NCI-H1436 treated with DMSO at 0.1 percent for 48 hours (cell line): ENCODE measurements at regions not wholly inside any gene's neighbourhood (a gene's known extent, or its start where the extent isn't known, plus 50 kb on each side); places are given as distances from the start of the nearest gene placed in this dataset.
"Not testable (repeated sequence)": the region's sequence is repeated elsewhere in the genome, so short reads cannot be mapped to it uniquely, and the experiment has no call there.

ENCODE experiments used
- DNase-seq: peaks from one replicate; lab custom pipeline; 2025; lab: John Stamatoyannopoulos, UW

DNA sequence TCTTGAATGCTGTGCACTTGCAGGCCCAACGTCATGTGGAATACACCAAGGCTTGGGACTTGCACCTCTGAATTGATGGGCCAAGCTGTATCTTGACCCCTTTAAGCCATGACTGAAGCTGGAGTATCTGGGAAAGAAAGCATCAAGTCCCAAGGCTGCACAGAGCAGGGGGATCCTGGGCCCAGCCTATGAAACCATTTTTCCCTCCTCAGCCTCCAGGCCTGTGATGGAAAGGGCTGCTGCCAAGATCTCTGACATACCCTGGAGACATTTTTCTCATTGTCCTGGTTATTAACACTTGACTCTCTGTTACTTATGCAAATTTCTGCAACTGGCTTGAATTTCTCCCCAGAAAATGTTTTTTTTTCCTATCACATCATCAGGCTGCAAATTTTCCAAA, 174.0 kb upstream of the SNX2 start:
- DNase-seq: no peak

GRCh38 chr5:122602700-122603099, 172.2 kb upstream of the SNX2 start:
- no peak for DNase-seq

- no peak for DNase-seq
Observed at GRCh38 chr5:122605236-122605635, 169.6 kb upstream of the SNX2 start.

GRCh38 chr5:122607818-122608217, 167.1 kb upstream of the SNX2 start:
- DNase-seq: no peak

- no peak for DNase-seq
Observed at GRCh38 chr5:122608222-122608621, 166.7 kb upstream of the SNX2 start.

DNA sequence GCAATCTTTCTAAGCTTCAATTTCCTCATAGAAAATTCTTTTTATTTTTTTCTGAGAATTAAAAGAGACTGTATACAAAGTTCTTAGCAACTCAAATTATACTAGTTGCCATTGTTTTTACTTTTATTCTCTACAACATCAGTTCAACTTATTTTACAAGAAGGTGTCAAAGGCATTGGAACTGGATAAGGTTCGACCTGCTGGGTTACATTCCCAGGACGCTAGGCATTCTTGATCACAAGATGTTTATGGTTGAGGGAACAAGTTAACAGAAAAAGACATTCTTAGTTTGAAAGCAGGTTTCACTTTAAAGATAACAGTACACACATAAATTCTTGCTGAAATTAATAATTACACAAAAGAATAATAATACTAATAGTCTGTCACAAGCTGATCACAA, 163.5 kb upstream of the SNX2 start:
- DNase-seq: no peak

DNA sequence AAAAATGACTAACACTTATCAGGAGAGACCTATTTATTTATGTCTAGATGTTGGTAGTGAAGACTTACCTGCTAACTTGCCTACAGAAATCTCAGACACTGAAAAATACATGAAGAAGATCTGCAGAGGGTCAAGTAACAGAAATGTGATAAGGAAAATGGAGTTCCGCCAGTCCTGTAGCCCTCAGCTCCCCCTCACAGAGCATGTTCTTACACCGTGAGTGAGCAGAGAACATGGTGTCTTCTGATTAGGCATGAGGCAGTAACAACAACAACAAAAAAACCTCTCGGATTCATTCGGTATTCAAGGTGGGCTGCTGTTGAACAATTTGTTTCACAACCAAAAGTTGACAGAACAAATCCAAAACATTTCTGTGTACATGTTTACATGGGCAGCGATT, 162.0 kb upstream of the SNX2 start:
- no peak for DNase-seq

DNA sequence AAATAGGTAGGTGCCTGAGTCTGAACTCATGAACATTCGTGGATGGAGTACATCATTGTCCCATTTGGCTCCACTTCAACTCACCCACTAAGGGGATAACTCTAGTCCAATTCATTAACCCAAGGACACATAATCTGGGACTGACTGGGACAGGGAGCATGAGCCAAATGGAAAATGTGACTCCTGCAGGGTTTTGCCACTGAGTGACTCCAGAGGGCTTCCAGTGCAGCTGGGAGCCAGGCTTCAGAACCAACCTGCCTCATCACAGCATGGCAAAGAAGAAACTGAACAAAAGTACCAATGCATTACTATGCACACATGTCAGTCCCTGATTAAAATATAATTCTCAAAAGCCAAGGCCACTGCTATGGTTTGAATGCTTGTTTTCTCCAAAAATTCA, 159.7 kb upstream of the SNX2 start:
- DNase-seq: no peak

DNA sequence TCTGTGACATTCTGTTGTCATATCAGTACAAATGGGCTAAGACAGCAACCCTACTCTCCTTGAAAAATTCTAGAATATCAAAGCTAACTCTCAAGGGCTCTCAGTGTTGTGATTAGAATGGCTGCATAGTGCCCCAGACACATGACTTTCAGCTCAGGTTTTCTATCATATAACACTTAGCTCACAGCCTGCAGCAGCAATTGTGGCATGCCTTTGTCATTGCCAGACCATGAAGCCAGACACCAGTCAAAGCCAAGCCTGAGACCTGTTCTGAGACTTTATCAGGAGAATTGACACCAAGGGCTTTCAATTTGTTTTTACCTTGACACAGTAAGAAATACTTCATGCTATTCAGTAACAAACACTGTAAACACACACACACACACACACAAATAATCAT, 159.0 kb upstream of the SNX2 start:
- no peak for DNase-seq

- not testable (repeated sequence) for DNase-seq
Observed at GRCh38 chr5:122618046-122618445, 156.8 kb upstream of the SNX2 start.

GRCh38 chr5:122620768-122621167, 154.1 kb upstream of the SNX2 start:
- DNase-seq: not testable (repeated sequence)

DNA sequence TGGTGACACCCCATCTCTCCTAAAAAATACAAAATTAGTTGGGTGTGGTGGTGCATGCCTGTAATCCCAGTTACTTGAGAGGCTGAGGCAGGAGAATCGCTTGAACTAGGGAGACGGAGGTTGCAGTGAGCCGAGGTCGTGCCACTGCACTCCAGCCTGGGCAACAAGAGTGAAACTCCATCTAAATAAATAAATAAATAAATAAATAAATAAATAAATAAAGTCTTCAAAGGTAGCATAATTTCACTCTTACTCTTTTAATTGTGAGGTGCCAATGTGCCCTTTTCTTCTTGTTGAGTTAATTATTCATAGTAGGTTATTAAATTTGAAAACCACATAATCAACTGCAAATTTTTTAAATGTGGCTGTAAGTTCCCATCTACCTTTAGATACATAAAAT, 146.2 kb upstream of the SNX2 start:
- not testable (repeated sequence) for DNase-seq

GRCh38 chr5:122629121-122629677, 145.7 kb upstream of the SNX2 start:
- DNase-seq: no peak

DNA sequence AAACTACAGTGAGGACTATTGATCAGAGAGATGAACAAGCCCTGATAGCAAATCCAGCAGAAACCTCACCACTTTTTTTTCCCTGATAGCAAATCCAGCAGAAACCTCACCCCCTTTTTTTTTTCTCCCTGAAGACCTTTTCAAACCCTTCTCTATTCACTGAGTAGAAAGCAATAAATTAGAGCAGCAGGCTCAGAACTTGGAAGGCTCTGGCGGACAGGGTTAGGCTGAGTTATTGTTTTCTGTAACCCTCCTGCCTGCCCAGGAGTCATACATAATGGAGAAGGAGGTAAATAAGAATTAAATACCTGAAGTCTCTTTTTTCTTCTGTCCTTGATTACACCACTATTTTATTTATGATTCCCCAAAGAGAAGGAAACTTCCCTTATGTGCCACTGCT, 136.3 kb upstream of the SNX2 start:
- no peak for DNase-seq

GRCh38 chr5:122639033-122639432, 135.8 kb upstream of the SNX2 start:
- DNase-seq: no peak

GRCh38 chr5:122639864-122640263, 135.0 kb upstream of the SNX2 start:
- DNase-seq: no peak

- no peak for DNase-seq
Observed at GRCh38 chr5:122649080-122649479, 125.8 kb upstream of the SNX2 start.

GRCh38 chr5:122653087-122654017, 121.5 kb upstream of the SNX2 start:
- DNase-seq: no peak

GRCh38 chr5:122656160-122656559, 118.7 kb upstream of the SNX2 start:
- no peak for DNase-seq

DNA sequence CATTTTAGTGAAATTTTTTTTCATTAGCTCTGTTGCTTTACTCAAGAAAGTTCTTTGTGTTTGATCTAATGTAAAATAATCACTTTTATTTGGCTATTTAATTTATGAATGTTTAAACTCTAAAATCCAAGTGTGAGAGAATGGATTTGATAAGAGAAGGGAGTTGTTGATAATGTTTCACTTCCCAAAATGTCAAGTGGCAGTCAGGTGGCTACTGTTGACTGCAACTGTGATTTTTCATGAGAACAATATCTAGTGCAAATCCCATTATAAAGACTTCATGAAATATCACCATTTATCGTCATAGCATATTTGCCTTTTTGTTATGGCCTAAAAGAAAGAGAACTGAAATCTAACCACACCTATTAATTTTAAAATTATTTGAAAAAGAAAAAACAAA, 118.3 kb upstream of the SNX2 start:
- DNase-seq: no peak

- no peak for DNase-seq
Observed at GRCh38 chr5:122661496-122662180, 113.2 kb upstream of the SNX2 start.

- no peak for DNase-seq
Observed at GRCh38 chr5:122665051-122665450, 109.8 kb upstream of the SNX2 start.

DNA sequence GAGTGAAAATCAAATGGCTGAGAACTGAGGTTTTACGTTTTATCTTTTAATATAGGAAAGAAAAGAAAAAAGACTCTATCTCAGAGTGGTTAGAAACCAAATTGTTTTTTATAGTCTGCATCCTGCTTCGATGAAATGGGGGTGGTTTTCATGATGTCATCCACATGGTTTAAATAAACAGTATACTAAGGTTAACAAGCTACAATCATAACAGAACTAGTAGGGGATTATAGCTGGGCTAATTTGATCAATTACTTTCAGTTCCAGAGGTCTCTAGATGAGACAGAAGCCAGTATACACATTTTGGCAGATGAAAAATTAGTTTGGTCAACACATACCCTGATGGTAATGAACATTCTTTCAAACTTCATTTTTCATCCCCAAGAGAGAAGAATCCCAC, 106.3 kb upstream of the SNX2 start:
- DNase-seq: no peak
